ENCODE measurements at regions not wholly inside any gene's neighbourhood (a gene's known extent, or its start where the extent isn't known, plus 50 kb on each side); places are given as distances from the start of the nearest gene placed in this dataset.
"Not testable (repeated sequence)": the region's sequence is repeated elsewhere in the genome, so short reads cannot be mapped to it uniquely, and the experiment has no call there.

- Mint-ChIP-seq H3K4me1 (no peaks in the 10 kb centered on the region), H3K36me3 (no peaks in the 10 kb centered on the region), H3K27ac (no peak overlapping the region), H3K27me3 (no peaks in the 10 kb centered on the region), H3K9me3 (peaks cover 2% of the 10 kb centered on the region), H3K4me3 (no peak overlapping the region)
- no peak for ATAC-seq
Measured at GRCh38 chr4:28436191-28437080, 1575.8 kb downstream of the STIM2 start.

DNA sequence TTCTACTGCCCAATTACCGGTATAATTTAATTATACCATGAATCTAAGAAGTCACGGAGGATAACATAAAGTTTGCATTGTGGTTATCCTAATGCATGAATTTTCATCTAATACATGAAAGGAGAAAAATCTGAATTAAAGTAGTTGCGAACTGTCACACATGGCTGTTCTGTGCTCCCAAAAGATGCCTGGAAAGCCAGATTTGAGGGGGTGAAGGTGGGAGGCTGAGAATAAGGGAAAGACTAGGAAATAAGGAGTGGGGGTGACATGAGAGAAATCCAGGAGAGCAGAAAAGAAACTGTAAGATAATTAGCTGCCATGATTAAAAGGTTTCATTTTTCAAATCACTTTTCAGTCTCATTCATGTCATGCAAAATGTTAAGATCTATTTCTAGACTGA, 1582.7 kb downstream of the STIM2 start:
- Mint-ChIP-seq H3K9me3 (peaks cover 2% of the 10 kb centered on the region), H3K27me3 (no peaks in the 10 kb centered on the region), H3K36me3 (no peaks in the 10 kb centered on the region), H3K4me1 (no peaks in the 10 kb centered on the region), H3K4me3 (no peak overlapping the region), H3K27ac (no peak overlapping the region)
- no peak for ATAC-seq

DNA sequence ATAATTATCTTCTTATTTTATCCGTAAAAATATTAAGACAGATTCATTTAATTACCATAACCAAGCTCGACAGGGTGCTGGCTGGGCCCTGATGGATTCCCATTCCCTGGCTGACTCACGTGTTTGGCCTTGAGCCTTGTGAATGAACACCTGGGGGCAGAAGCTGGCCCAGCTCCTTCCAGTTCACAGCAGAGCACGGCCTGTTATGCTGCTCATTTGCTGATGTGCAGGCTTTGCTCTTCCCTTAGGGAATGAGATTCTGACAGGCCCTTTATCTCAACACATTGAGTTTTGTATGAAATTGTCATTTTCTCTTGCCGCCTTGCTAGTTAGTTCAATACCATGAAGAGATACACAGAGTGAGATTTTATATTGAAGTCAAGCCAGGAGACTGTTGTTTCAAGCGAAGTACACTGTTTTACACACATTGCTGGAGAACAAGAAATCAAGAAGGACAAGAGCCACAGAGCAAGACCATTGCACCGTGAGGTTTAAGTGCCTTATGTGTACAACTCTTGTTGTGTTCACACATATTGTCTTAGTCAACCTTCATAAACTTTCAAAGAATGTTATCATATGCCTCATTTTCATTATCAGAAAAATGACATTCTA, 1583.3 kb downstream of the STIM2 start:
- H3K4me3 Mint-ChIP-seq = no peak overlapping the region
- ATAC-seq = no peak

DNA sequence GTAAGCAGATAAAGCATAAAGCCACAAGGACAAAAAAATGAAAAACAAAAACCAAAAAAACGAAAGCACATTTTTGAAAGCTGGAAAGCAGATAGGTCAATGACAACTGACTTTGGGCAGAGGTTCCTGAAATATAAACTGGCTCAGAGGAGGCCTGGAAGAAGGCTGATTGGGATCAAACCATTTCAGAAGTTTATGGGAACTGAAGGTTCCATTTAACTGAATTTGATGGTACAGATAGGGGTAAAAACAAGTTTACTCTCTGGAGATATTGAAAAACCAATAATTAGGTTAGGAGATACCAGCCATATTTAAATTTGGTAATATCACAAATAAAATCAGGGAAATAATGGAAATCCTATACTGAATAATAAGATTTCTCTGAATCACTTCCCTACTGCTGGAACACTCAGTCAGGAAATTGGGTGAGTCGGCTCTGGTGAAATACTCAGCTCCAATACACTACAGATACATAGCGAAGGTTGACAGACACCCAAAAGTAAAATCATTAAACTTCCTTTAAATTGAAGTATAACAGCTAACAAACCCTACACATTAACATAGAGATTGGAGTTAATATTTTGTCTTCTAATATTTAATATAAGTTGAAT, 1584.3 kb downstream of the STIM2 start:
- no peaks in the 10 kb centered on the region for H3K36me3 Mint-ChIP-seq
- ATAC-seq = no peak

More for the DNA sequence above, 1583.3 kb downstream of the STIM2 start:
- Mint-ChIP-seq H3K27me3 (no peaks in the 10 kb centered on the region), H3K9me3 (peaks cover 2% of the 10 kb centered on the region), H3K36me3 (no peaks in the 10 kb centered on the region), H3K4me1 (no peaks in the 10 kb centered on the region), H3K27ac (no peak overlapping the region)

GRCh38 chr4:28449085-28449484, 1588.4 kb downstream of the STIM2 start:
- no peaks in the 10 kb centered on the region for H3K27me3 Mint-ChIP-seq
- H3K4me1 Mint-ChIP-seq = no peaks in the 10 kb centered on the region
- H3K9me3 Mint-ChIP-seq = peaks cover 14% of the 10 kb centered on the region
- no peak overlapping the region for H3K4me3 Mint-ChIP-seq
- H3K27ac Mint-ChIP-seq = no peak overlapping the region
- no peak for ATAC-seq
- no peaks in the 10 kb centered on the region for H3K36me3 Mint-ChIP-seq

More for the DNA sequence above, 1584.3 kb downstream of the STIM2 start:
- Mint-ChIP-seq H3K27me3 (no peaks in the 10 kb centered on the region), H3K9me3 (peaks cover 4% of the 10 kb centered on the region), H3K27ac (no peak overlapping the region), H3K4me1 (no peaks in the 10 kb centered on the region), H3K4me3 (no peak overlapping the region)

GRCh38 chr4:28451346-28451745, 1590.7 kb downstream of the STIM2 start:
- H3K9me3 Mint-ChIP-seq = peaks cover 17% of the 10 kb centered on the region
- no peak overlapping the region for H3K27ac Mint-ChIP-seq
- no peaks in the 10 kb centered on the region for H3K36me3 Mint-ChIP-seq
- no peak for ATAC-seq
- no peaks in the 10 kb centered on the region for H3K27me3 Mint-ChIP-seq
- H3K4me1 Mint-ChIP-seq = no peaks in the 10 kb centered on the region
- no peak overlapping the region for H3K4me3 Mint-ChIP-seq

DNA sequence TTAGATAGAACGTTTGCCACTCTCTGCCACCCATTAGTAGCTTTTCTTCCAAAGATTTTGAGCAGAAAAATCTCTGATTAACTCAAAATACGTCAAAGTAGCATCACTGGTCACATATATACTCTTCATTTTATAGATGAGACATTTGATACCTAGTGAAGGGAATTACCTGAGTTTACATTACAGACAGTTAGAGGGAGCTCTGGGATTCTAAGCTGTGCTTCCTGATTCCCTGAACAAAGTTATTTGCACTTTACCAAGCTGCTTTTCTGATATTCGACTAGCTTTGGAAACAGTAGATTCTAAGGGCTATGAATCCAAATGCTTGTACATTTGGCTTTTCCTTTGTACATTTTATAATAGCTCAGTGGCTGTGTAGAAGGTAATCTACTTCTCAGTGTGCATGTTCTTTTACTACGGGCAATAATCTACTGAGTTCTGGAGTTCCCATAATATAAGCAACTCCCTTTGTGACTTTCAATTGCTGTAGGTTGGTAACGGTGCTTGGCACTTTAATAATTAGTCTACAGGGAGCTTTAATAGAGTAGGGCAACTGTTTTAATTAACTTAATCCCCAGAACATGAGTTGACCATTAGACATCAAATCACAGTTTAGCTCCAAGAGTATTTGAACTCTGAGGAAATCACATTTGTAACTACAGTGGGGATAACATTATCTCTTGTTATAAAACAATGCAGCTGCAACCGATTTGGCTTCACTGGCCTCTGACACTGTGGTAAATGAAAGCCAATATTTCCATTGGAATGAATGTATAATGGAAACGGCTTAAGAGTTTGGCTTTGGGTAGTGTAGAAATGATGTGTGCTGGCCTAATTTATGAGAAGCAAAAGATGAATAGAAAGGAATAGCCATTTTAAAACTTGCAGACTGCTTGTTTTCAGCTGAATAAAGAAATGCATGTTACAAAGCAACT, 1602.4 kb downstream of the STIM2 start:
- ATAC-seq = no peak
- Mint-ChIP-seq H3K4me3 (no peak overlapping the region), H3K4me1 (no peaks in the 10 kb centered on the region), H3K27me3 (no peaks in the 10 kb centered on the region), H3K27ac (no peak overlapping the region), H3K9me3 (peaks cover 2% of the 10 kb centered on the region), H3K36me3 (no peaks in the 10 kb centered on the region)

DNA sequence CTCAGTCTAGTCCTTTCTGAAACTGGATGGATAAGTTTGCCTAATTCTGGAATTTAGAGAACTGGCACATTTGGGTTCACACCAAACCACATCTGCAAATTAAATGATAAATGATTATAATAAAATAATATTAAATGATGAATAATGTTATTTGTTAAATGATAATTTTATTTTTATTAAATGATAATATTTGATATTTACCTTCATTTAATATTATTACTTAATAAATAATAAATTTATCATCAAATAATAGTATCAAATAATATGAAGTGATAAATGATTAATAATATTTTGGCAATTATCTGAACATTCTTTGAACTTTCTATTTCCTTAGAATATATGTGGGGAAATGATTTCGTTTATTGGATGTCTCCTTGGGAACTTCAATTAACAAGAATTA, 1604.2 kb downstream of the STIM2 start:
- Mint-ChIP-seq H3K4me1 (no peaks in the 10 kb centered on the region), H3K27ac (no peak overlapping the region), H3K4me3 (no peak overlapping the region), H3K9me3 (peaks cover 6% of the 10 kb centered on the region), H3K27me3 (no peaks in the 10 kb centered on the region), H3K36me3 (no peaks in the 10 kb centered on the region)
- ATAC-seq = no peak

DNA sequence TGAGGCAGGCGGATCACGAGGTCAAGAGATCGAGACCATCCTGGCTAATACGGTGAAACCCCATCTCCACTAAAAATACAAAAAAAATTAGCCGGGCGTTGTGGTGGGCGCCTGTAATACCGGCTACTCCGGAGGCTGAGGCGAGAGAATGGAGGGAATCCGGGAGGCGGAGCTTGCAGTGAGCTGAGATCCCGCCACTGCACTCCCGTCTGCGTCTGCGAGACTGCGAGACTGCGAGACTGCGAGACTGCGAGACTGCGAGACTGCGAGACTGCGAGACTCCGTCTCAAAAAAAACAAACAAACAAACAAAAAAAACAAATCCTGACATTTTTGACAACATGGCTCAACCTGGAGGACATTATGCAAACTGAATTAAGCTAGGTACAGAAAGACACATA, 1606.2 kb downstream of the STIM2 start:
- not testable (repeated sequence) for H3K9me3 Mint-ChIP-seq, H3K4me3 Mint-ChIP-seq, H3K27ac Mint-ChIP-seq, H3K27me3 Mint-ChIP-seq, ATAC-seq, H3K4me1 Mint-ChIP-seq, H3K36me3 Mint-ChIP-seq

DNA sequence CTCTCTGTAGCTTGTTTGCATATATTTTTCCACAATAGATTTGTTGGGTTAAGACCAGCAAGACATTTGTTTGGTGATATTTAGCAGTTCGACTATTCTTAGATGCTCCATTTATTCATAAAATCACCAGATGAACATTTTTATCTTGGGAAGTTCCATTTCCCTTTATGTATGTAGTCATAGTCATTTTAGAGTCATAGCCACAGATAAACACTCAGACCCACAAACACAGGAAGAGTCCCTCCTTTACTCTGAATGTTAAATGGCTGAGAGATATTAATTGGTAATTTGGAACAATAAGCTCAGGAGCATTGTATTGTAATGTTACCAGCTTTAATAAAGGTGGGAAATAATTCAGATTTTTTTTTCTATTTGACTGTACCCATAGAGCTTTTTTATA, 1608.7 kb downstream of the STIM2 start:
- Mint-ChIP-seq H3K27ac (no peak overlapping the region), H3K9me3 (peaks cover 6% of the 10 kb centered on the region), H3K36me3 (no peaks in the 10 kb centered on the region), H3K4me1 (no peaks in the 10 kb centered on the region), H3K27me3 (no peaks in the 10 kb centered on the region), H3K4me3 (no peak overlapping the region)
- no peak for ATAC-seq

GRCh38 chr4:28469886-28470285, 1609.2 kb downstream of the STIM2 start:
- no peaks in the 10 kb centered on the region for H3K4me1 Mint-ChIP-seq
- no peaks in the 10 kb centered on the region for H3K27me3 Mint-ChIP-seq
- H3K9me3 Mint-ChIP-seq = peaks cover 6% of the 10 kb centered on the region
- no peak overlapping the region for H3K27ac Mint-ChIP-seq
- no peaks in the 10 kb centered on the region for H3K36me3 Mint-ChIP-seq
- no peak overlapping the region for H3K4me3 Mint-ChIP-seq
- ATAC-seq = no peak

- no peak for ATAC-seq
- Mint-ChIP-seq H3K27ac (no peak overlapping the region), H3K27me3 (no peaks in the 10 kb centered on the region), H3K4me3 (no peak overlapping the region), H3K9me3 (no peaks in the 10 kb centered on the region), H3K4me1 (no peaks in the 10 kb centered on the region), H3K36me3 (no peaks in the 10 kb centered on the region)
Measured at GRCh38 chr4:28475381-28475780, 1614.7 kb downstream of the STIM2 start.

- no peak for ATAC-seq
- Mint-ChIP-seq H3K4me1 (no peaks in the 10 kb centered on the region), H3K9me3 (no peaks in the 10 kb centered on the region), H3K27ac (no peak overlapping the region), H3K4me3 (no peak overlapping the region), H3K27me3 (no peaks in the 10 kb centered on the region), H3K36me3 (no peaks in the 10 kb centered on the region)
Measured at GRCh38 chr4:28479666-28480065, 1619.0 kb downstream of the STIM2 start.

DNA sequence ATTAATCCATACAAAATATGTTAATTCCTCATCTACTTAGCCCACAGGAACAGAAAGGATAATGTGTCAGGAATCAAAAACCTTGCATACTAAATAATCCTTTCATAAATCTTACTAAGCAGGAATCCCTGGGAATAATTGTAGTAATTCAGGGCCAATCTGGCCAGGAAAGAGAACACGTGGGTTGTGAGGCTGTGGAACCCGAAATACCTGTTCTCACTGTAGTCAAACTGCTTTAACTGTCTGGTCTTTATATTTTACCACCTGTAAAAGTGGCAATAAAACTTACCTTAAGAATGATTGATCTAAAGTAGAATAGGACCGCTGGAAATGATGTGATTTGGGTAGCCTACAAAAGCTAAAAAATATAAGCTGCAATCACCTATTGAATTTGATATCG, 1620.9 kb downstream of the STIM2 start:
- no peaks in the 10 kb centered on the region for H3K4me1 Mint-ChIP-seq
- ATAC-seq = no peak
- no peak overlapping the region for H3K4me3 Mint-ChIP-seq
- H3K27me3 Mint-ChIP-seq = no peaks in the 10 kb centered on the region
- H3K9me3 Mint-ChIP-seq = no peaks in the 10 kb centered on the region
- H3K27ac Mint-ChIP-seq = no peak overlapping the region
- no peaks in the 10 kb centered on the region for H3K36me3 Mint-ChIP-seq

All from stimulated activated memory B cell treated with anti-CD40 and anti-IgM and Interleukin-4, amounts not matched to agents 10 μg/mL and 1 μg/mL and 100 μg/mL, for 72 hours (primary cell).